ENCODE measurements at regions not wholly inside any gene's neighbourhood (a gene's known extent, or its start where the extent isn't known, plus 50 kb on each side); places are given as distances from the start of the nearest gene placed in this dataset.

DNA sequence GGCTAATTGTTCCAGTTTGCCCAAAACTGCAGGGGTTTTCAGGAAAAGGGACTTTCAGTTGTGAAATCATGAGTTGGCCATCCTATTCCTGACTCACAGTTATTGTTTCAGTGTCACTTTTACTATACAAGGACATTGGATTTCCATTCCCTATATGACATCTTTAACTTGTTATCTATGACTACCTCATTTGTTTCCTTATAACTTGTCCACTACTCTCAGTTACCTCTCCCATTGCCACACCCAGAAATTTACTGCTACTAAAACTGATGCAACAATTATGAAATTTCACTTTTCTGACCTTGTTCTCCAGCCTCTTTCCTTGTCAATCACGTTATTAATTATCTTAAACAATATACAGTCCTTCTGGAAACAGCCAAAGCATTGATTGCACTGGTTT is 116.5 kb upstream of the ZNF804A start:
- no peak for DNase-seq

DNA sequence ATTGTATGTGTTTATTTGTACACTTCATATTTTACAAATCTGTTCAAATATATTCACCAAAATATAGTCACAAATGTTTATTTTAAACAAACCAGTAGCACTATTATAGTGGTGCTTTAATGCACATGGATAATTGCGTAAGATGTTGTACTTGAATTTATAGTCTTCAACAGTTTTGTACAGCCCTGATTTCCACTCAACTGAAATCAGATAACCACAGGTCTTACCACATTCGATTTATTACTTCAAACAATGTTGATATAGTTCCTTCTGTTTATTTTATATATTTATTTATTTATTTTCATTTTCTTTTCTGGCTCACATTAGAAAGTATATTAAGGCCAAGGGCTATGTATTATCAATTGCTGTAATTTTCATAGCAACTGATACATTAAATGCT is 99.4 kb upstream of the ZNF804A start:
- DNase-seq, result no peak

DNA sequence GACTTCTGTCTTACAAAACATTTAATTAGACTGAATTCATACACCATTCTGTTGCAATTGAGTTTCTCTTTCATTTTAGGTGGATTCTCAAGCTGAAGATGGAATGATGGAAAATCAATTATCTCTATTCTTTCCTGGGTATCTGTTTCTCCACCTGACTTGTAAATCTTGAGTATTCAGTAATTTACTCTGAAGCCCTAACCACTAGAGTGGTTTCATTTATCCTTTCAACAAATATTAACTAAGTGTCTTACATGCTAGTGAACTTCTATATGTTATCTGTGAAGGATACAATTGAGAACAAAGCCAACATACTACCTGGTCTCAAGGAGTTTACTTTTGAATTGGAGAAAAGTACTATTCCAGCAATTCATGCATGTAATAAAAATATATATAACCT is 94.1 kb upstream of the ZNF804A start:
- DNase-seq, result no peak

DNA sequence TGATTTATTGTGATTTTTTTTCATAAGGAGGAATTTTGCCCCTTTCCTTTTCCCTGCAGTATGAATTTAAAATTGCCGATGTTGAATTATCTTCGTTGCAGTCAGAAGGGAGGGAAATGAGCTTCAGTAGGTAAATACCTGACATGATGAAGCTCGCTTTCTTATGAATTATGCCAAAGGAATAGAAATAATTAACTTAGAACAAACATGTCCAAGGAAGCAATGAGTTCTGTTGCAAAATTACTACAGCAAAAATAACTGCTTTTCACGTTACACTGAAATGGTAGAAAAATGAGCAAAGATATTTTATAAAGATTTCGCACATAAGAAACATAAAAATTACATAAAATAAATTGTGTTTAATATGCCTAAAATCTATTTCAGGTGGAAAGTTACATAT is 91.1 kb upstream of the ZNF804A start:
- DNase-seq, result no peak

DNA sequence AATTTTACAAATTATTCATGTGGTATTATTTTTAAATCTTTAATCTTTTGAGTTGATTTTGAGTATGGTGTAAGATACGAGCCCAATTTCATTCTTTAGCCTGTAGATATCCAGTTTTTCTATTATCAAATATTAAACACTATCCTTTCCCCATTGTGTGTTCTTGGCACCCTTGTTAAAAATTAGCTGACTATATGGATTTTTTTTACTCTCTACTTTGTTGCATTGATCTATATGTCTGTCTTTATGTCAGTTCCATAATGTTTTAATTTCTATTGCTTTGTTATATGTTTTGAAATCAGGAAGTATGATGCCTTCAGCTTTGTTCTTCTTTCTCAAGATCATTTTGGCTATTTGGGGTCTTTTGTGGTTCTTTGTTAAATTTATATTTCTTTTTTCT is 80.9 kb upstream of the ZNF804A start:
- DNase-seq, result no peak

DNA sequence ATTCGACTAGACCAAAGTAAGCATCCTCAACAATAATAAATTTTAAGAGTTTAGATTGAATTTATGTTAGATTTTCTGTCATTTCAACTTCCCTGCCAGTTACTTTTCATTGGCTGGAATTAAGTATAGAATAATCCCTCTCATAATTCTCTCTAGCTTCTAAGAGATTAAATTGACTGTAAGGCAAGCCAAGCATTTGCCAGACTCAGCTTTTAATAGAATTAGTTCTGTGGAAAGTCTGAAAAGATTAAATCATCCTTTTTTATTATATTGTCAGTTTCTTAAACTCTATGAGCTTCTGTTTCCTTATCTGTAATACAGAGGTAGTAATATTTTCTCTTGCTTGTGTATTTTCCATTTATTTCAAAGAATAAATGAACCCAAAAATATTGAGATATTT is 77.9 kb upstream of the ZNF804A start:
- DNase-seq, result no peak

DNA sequence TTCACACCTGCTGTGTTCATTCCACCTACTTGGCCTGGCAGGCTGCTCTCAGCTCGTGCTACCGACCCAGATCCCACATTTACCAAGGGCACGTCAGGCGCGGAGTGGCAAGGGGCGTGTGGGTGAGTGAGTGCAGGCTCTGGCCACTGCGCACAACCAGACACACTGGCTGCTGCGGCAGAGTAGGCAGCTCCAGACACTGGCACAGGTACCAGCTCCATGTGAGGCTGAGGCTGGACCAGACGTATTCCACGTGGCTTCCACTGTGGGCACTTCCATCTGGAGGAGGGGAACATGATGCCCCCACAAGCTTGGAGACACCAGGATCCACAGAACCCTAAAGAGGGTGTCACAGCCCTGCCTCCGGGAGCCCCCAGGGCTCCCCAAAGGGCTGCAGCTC is 74.6 kb upstream of the ZNF804A start:
- no peak for DNase-seq

DNA sequence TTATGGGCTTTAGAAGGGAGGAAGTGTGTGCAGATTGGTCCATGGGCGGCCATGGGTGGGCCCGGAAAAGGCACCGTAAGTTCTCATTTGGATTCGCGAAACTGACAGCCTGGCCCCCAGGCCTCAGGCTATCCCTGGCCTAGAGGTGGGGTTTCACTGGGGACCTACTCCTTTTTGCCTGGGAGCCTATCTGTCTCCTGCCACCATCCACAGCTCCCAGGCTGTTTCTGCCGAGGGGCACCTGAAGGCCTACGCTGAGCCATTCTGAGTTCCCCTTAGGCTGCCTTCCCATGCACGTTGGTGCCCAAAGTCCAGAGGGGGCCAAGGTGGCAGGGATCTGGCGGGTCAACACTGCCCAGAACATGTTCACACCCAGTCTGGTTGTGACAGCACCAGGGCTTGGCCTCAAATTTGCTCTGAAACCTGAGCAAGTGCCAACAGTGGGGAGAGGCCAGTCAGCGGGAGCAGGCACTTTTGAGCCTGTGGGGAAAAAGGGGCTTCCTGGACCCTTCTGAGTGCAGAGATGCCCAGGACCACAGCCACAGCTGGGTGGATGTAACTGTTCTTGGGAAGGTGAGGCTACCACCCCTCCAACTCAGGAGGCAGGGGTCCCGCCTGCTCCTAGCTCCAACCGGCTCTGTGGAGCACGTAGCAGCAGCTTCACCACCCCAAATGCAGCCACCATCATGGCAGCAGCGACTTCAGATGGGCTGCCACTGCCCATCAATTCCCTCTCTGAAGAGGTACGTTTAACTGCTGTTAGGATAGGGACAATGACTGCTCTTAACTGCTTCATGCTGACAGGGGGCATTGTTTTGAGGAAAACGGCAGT is 73.6 kb upstream of the ZNF804A start:
- no peak for DNase-seq

DNA sequence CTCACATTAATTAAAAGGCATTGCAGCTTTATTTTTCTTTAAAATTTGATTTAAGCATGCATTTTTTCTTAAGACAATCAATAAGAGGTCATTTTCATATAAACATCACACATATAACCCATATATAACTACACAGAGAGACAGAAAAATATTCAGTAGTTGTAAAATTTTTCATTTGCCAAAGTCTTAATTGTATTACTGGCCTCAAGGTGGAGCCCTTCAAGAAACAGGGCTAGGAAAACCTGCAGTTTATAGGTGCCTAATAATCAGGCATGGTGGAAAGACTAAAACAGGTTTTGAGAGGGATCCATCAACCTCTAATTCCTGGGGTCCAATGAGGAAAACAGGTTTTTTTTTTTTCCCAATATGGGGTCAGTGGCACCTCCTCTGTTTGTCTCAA is 71.3 kb upstream of the ZNF804A start:
- DNase-seq, result no peak

DNA sequence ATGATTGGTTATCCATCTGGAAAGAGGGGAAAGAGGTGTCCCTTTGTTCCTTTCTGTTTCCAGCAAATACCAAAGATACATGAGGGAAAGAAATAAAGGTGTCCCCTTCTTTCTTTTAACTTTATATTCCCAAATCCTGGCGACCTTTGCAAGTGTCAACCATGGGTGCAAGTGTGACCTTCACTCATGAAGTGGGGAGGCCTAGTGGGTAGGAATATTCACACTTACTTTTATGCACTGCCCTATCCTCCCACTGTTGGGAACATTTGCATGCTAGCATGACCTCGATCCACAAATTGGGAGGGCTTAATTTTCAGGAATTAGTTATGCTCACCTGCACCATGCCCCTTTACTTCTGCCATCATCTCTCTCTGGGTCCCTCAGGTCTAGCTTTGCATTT is 70.2 kb upstream of the ZNF804A start:
- no peak for DNase-seq

DNA sequence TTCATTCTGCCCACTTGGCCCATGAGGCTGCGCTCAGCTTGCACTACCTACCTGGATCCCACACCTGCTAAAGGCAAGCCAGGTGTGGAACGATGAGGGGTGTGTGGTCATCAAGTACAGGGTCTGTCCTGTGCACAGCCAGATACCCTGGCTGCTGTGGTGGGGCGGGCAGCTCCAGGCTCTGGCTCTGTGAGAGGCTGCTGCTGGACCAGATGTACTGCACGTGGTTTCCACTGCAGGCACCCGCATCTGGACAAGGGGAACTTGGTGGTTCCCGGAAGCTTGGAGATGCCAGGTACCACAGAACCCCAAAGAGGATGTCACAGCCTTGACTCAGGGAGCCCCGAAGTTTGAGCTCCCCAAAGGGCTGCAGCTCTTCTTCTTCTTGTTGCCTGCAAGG is 68.1 kb upstream of the ZNF804A start:
- DNase-seq, result no peak

DNA sequence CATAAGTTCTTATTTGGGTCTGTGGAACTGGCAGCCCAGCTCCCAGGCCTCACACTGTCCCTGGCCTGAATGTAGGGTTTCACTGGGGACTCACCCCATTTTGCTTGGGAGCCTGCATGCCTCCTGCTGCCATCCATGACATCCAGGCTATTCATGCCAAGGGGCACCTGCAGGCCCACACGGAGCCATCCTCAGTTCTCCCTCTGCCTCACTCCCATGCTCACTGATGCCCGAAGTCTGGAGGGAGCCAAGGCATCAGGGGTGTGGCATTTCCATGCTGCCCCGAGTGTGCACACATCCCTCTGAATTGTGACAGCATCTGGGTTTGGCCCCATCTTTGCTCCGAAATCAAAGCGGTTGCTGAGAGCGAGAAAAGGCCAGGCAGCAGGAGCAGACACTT is 67.4 kb upstream of the ZNF804A start:
- DNase-seq, result no peak

DNA sequence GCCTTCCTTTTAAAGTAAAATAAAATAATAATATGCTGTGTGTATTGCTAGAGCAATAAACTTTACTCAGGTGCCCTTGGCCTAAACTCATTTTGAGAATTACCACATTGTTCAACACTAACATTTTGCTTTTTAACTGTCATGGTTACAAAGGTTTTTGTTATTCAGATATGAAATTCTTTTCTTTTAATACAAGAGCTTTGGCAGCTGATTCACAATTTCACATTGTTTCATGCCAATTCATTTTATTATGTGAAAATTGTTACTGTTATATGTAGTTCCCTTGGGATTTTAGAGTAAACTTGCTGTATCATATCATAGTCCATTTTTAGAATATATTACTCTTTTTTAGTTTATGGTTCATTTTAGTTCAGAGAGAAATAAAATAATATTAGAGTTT is 65.8 kb upstream of the ZNF804A start:
- DNase-seq, result no peak

DNA sequence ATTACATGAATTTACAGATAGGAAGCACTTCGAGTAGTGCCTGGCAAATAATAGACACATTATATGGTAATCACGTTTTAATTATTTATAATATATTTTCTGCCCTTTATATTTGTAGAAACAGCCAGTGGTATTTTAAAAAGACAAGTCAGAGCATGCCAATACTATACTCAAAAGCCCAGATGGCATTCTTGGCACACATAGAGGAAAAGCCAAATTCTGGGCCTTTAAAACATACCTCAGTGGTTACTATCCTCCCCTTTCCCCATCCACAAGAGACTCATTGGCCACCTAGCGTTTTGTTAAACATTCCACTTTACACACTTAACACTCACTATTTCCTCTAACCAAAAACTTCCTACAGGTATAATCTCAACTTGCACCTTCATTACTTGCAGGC is 63.3 kb upstream of the ZNF804A start:
- DNase-seq, result no peak

DNA sequence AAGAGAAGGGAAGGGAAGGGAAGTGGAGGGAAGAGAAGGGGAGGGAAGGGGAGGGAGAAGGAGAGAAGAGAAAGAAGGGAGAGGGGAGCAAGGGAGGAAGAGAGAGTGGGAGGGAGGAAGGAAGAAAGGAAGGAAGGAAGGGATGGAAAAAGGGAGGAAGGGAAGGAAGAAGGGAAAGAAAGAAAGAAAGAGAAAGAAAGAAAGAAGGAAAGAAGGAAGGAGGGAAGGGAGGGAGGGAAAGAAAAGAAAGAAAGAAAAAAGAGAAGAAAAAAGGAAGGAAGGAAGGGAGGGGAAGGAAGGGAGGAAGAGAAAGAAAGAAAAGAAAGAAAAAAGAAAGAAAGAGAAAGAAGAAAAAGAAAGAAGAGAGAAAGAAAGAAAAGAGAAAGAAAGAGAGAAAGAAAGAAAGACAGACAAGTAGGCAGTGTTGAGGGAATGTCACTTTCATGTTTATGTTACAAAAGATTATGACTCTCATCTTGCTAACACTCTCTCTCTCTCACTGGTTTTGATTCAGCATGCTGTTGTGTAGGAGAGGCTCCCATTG is 58.0 kb upstream of the ZNF804A start:
- no peak for DNase-seq

DNA sequence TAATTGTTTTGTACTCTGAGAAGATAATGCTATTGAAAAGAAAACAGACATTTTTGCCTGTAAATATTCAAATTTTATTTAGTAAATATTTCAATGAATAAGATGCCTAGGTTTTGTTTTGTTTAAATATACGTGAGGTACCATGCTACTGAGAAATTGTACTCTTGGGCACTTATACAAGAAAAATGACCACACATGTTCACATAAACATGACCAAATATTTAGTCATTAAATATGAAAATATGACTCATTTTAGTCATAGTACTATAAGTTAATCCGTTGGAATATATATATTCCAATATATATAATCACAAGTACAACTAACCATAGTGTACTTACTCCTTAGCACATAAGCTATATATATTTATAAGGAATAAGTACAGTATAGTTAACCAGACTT is 56.7 kb upstream of the ZNF804A start:
- DNase-seq, result no peak

DNA sequence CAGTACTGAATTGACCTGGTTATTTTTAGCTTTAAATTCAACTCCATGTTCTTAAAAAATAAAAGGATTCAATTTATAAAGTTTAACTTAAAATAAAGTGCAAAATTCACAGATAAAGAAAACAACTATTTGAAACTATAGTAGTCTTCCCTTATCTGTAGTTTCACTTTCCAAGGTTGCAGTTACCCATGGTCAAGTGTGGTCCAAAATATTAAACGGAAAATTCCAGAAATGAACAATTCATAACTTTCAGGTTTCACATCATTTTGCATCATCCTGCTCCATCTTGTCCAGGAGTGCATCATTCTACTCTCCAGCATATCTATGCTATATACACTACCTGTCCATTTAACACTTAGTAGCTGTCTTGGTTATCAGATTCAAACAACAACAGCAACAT is 54.5 kb upstream of the ZNF804A start:
- no peak for DNase-seq

Data from activated effector memory CD4-positive, alpha-beta T cell treated with anti-CD3 and anti-CD28 coated beads, Interleukin-2, amount 50 U/mL, for 16 hours (primary cell).